ENCODE measurements at regions not wholly inside any gene's neighbourhood (a gene's known extent, or its start where the extent isn't known, plus 50 kb on each side); places are given as distances from the start of the nearest gene placed in this dataset.
A peak's percentile ranks its signal among the peaks of the same experiment; 100 is the strongest.

GRCh38 chr2:219722276-219722879, 94.9 kb downstream of the SLC4A3 start:
- in situ Hi-C loops (cut with HindIII; ENCODE audit: low pct_unique_long_range_greater_than_20kb, low sequenced_read_pairs), result no loop called here
- peak; percentile 35 for DNase-seq (ENCODE audit: low read depth)

- in situ Hi-C loops (cut with HindIII; ENCODE audit: low pct_unique_long_range_greater_than_20kb, low sequenced_read_pairs), result no loop called here
These were observed 95.9 kb downstream of the SLC4A3 start for GRCh38 chr2:219723311-219723710.

GRCh38 chr2:219724628-219725027, 97.2 kb downstream of the SLC4A3 start:
- in situ Hi-C loops (cut with HindIII; ENCODE audit: low pct_unique_long_range_greater_than_20kb, low sequenced_read_pairs), result no loop called here
- no peak for DNase-seq (ENCODE audit: low read depth)

More at GRCh38 chr2:219723311-219723710, 95.9 kb downstream of the SLC4A3 start:
- no peak for DNase-seq (ENCODE audit: low read depth)

GRCh38 chr2:219726916-219727315, 99.5 kb downstream of the SLC4A3 start:
- in situ Hi-C loops (cut with HindIII; ENCODE audit: low pct_unique_long_range_greater_than_20kb, low sequenced_read_pairs), result no loop called here
- DNase-seq (ENCODE audit: low read depth), result no peak

GRCh38 chr2:219727771-219728429, 100.5 kb downstream of the SLC4A3 start:
- in situ Hi-C loops (cut with HindIII; ENCODE audit: low pct_unique_long_range_greater_than_20kb, low sequenced_read_pairs), result no loop called here
- DNase-seq (ENCODE audit: low read depth), result no peak

GRCh38 chr2:219728991-219729487, 101.6 kb downstream of the SLC4A3 start:
- in situ Hi-C loops (cut with HindIII; ENCODE audit: low pct_unique_long_range_greater_than_20kb, low sequenced_read_pairs), result no loop called here
- DNase-seq (ENCODE audit: low read depth), result no peak

GRCh38 chr2:219731173-219731572, 103.7 kb downstream of the SLC4A3 start:
- in situ Hi-C loops (cut with HindIII; ENCODE audit: low pct_unique_long_range_greater_than_20kb, low sequenced_read_pairs), result no loop called here
- DNase-seq (ENCODE audit: low read depth), result no peak

GRCh38 chr2:219733106-219733505, 105.7 kb downstream of the SLC4A3 start:
- in situ Hi-C loops (cut with HindIII; ENCODE audit: low pct_unique_long_range_greater_than_20kb, low sequenced_read_pairs), result no loop called here

GRCh38 chr2:219733746-219734145, 106.3 kb downstream of the SLC4A3 start:
- in situ Hi-C loops (cut with HindIII; ENCODE audit: low pct_unique_long_range_greater_than_20kb, low sequenced_read_pairs), result no loop called here

More at GRCh38 chr2:219733106-219733505, 105.7 kb downstream of the SLC4A3 start:
- no peak for DNase-seq (ENCODE audit: low read depth)

GRCh38 chr2:219736209-219736608, 108.8 kb downstream of the SLC4A3 start:
- DNase-seq (ENCODE audit: low read depth), result peak; percentile 66
- in situ Hi-C loops (cut with HindIII; ENCODE audit: low pct_unique_long_range_greater_than_20kb, low sequenced_read_pairs), result no loop called here

More at GRCh38 chr2:219733746-219734145, 106.3 kb downstream of the SLC4A3 start:
- DNase-seq (ENCODE audit: low read depth), result no peak

GRCh38 chr2:219737270-219737691, 109.9 kb downstream of the SLC4A3 start:
- peak; percentile 30 for DNase-seq (ENCODE audit: low read depth)
- in situ Hi-C loops (cut with HindIII; ENCODE audit: low pct_unique_long_range_greater_than_20kb, low sequenced_read_pairs), result no loop called here

- in situ Hi-C loops (cut with HindIII; ENCODE audit: low pct_unique_long_range_greater_than_20kb, low sequenced_read_pairs), result no loop called here
- DNase-seq (ENCODE audit: low read depth), result no peak
These were observed 111.6 kb downstream of the SLC4A3 start for GRCh38 chr2:219739066-219739465.

GRCh38 chr2:219739866-219740440, 112.5 kb downstream of the SLC4A3 start:
- in situ Hi-C loops (cut with HindIII; ENCODE audit: low pct_unique_long_range_greater_than_20kb, low sequenced_read_pairs), result no loop called here

GRCh38 chr2:219743548-219743947, 116.1 kb downstream of the SLC4A3 start:
- in situ Hi-C loops (cut with HindIII; ENCODE audit: low pct_unique_long_range_greater_than_20kb, low sequenced_read_pairs), result no loop called here
- DNase-seq (ENCODE audit: low read depth), result no peak

More at GRCh38 chr2:219739866-219740440, 112.5 kb downstream of the SLC4A3 start:
- no peak for DNase-seq (ENCODE audit: low read depth)

GRCh38 chr2:219744066-219744465, 116.6 kb downstream of the SLC4A3 start:
- in situ Hi-C loops (cut with HindIII; ENCODE audit: low pct_unique_long_range_greater_than_20kb, low sequenced_read_pairs), result no loop called here

GRCh38 chr2:219744600-219744999, 117.2 kb downstream of the SLC4A3 start:
- no peak for DNase-seq (ENCODE audit: low read depth)
- in situ Hi-C loops (cut with HindIII; ENCODE audit: low pct_unique_long_range_greater_than_20kb, low sequenced_read_pairs), result no loop called here

More at GRCh38 chr2:219744066-219744465, 116.6 kb downstream of the SLC4A3 start:
- DNase-seq (ENCODE audit: low read depth), result no peak

- no peak for DNase-seq (ENCODE audit: low read depth)
- in situ Hi-C loops (cut with HindIII; ENCODE audit: low pct_unique_long_range_greater_than_20kb, low sequenced_read_pairs), result no loop called here
These were observed 120.2 kb downstream of the SLC4A3 start for GRCh38 chr2:219747637-219748036.

- in situ Hi-C loops (cut with HindIII; ENCODE audit: low pct_unique_long_range_greater_than_20kb, low sequenced_read_pairs), result no loop called here
- no peak for DNase-seq (ENCODE audit: low read depth)
These were observed 121.5 kb downstream of the SLC4A3 start for GRCh38 chr2:219748671-219749570.
